ENCODE measurements at regions not wholly inside any gene's neighbourhood (a gene's known extent, or its start where the extent isn't known, plus 50 kb on each side); places are given as distances from the start of the nearest gene placed in this dataset.
"Not testable (repeated sequence)": the region's sequence is repeated elsewhere in the genome, so short reads cannot be mapped to it uniquely, and the experiment has no call there.

DNA sequence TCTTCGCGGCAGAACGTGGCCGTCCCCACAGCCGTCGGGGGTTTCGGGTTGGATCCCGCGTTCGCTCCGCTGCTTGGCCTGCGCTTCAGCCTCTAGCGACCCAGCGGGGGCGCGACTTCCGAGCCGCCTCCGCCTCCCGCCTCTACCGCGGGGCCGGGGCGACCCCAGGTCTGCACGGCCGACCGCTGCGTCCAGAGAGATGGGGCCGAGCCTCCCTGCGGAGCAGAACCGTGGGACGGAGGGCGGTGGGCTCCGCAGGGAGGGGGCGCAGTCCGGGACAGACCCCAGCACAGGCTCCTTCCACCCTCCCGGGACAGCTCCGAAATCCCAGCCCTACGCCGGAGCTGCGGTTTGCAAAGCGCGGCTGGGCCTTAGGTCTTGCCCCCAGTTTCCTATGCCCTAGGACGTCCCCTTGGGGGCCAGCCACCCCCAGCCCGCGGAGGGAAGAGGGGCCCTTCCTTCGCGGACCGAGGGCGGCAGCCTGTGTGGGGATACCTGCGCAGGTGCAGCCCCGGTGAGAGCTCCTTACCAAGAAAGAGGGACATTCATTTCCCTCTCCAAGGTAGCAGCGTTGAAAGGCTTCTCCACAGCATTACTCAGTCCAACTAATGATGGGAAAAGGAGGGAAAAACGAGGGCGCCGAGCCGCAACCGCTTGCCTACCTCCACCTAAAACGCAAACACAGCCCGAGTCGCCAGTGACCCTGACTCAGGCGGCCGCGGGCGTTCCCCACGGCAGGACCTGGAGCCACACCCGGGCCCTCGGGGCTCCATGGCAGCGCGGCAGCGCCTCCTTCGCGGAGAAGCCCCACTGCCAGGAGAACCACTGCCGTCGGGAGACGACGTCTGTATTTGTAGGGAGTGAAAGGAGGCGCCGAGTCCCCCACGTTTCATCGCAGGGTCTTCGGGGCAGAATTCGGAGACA lies 115.7 kb downstream of the BMS1 start:
- no peak for TF ChIP-seq CTCF (IDR thresholded peaks at IDR 0.05; ENCODE audit: borderline replicate concordance, control extremely low read depth, extremely low read depth, insufficient read depth, missing control alignments)
- peak; percentile 24 for DNase-seq (ENCODE audit: low spot score)
- in situ Hi-C loops (cut with MboI; ENCODE audit: low sequenced_read_pairs, unreplicated experiment): no loop called here

DNA sequence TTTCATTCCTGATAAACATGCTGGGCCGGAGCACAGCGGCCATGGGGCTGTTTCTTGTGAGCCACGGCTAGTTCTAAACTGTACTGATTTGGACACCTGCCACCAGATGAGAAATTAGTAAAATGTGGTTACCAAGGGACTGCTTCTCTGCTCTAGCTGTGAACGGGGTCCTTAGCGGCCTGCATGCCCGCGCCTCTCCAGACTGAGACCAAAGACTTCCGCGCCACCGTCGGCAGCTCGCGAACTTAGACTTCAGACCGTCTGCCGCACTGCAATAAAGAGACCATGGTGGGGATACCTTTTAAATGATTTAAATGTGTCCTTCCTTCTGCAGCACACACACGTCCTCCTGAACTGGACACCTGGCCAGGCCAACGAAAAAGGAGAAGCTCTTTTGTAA lies 116.4 kb downstream of the BMS1 start:
- no peak for TF ChIP-seq CTCF (IDR thresholded peaks at IDR 0.05; ENCODE audit: borderline replicate concordance, control extremely low read depth, extremely low read depth, insufficient read depth, missing control alignments)
- no peak for DNase-seq (ENCODE audit: low spot score)
- in situ Hi-C loops (cut with MboI; ENCODE audit: low sequenced_read_pairs, unreplicated experiment): no loop called here

- DNase-seq (ENCODE audit: low spot score); in situ Hi-C loops (cut with MboI; ENCODE audit: low sequenced_read_pairs, unreplicated experiment): not testable (repeated sequence)
Measured at GRCh38 chr10:42900346-42900745, 117.8 kb downstream of the BMS1 start.

GRCh38 chr10:42911359-42911758 lies 128.8 kb downstream of the BMS1 start:
- no peak for TF ChIP-seq CTCF (IDR thresholded peaks at IDR 0.05; ENCODE audit: borderline replicate concordance, control extremely low read depth, extremely low read depth, insufficient read depth, missing control alignments)
- DNase-seq (ENCODE audit: low spot score): no peak
- in situ Hi-C loops (cut with MboI; ENCODE audit: low sequenced_read_pairs, unreplicated experiment): no loop called here

DNA sequence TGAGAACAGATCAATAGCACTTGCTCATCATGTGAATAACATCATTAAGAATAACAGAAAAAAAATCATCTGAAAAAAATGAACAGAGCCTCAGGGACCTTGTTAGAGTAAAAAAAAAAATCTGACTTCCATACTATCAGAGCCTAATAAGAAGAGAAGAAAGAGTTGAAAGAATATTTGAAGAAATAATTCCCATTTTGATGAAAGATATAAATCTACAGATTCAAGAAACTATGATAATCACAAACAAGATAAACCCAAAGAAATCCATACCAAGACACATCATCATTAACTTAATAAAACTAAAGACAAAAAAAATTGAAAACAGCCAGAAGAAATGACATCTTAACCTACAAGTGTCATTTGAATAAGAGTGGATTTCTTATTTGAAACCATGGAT lies 134.4 kb downstream of the BMS1 start:
- no peak for TF ChIP-seq CTCF (IDR thresholded peaks at IDR 0.05; ENCODE audit: borderline replicate concordance, control extremely low read depth, extremely low read depth, insufficient read depth, missing control alignments)
- in situ Hi-C loops (cut with MboI; ENCODE audit: low sequenced_read_pairs, unreplicated experiment): no loop called here
- no peak for DNase-seq (ENCODE audit: low spot score)

DNA sequence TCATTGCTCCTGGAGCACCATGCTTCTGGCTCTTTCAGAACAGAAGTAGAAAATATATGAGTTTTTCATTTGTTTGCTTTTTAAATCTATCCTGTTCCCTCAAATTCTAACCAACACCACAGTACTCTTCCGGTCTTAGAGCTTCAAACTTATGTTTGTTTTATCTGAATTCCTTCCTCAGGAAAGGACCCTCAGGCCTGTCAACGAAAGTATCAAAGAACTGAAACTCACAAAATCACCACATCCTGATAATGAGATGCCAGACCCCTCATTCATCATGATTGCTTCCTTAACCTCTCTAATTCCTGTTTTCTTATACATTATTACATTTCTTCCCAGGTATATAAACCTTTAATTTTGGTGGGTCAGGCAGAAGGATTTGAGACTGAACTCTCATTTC lies 135.2 kb downstream of the BMS1 start:
- in situ Hi-C loops (cut with MboI; ENCODE audit: low sequenced_read_pairs, unreplicated experiment): no loop called here
- no peak for TF ChIP-seq CTCF (IDR thresholded peaks at IDR 0.05; ENCODE audit: borderline replicate concordance, control extremely low read depth, extremely low read depth, insufficient read depth, missing control alignments)
- DNase-seq (ENCODE audit: low spot score): no peak

- TF ChIP-seq CTCF (IDR thresholded peaks at IDR 0.05; ENCODE audit: borderline replicate concordance, control extremely low read depth, extremely low read depth, insufficient read depth, missing control alignments): no peak
- in situ Hi-C loops (cut with MboI; ENCODE audit: low sequenced_read_pairs, unreplicated experiment): no loop called here
- no peak for DNase-seq (ENCODE audit: low spot score)
Measured at GRCh38 chr10:42921951-42922350, 139.4 kb downstream of the BMS1 start.
